ENCODE measurements at regions not wholly inside any gene's neighbourhood (a gene's known extent, or its start where the extent isn't known, plus 50 kb on each side); places are given as distances from the start of the nearest gene placed in this dataset.
"Not testable (repeated sequence)": the region's sequence is repeated elsewhere in the genome, so short reads cannot be mapped to it uniquely, and the experiment has no call there.

GRCh38 chr5:91245871-91246270, 137.2 kb downstream of the ARRDC3 start:
- TF ChIP-seq CTCF (IDR thresholded peaks at IDR 0.05; ENCODE audit: low read depth, low read length) = no peak
- DNase-seq (ENCODE audit: extremely low read depth, low read depth) = no peak

- no peak for TF ChIP-seq CTCF (IDR thresholded peaks at IDR 0.05; ENCODE audit: low read depth, low read length)
- DNase-seq (ENCODE audit: extremely low read depth, low read depth) = no peak
Measured at GRCh38 chr5:91245074-91245452, 138.1 kb downstream of the ARRDC3 start.

- DNase-seq (ENCODE audit: extremely low read depth, low read depth) = no peak
Measured at GRCh38 chr5:91244380-91245073, 138.6 kb downstream of the ARRDC3 start.

GRCh38 chr5:91243852-91244251, 139.3 kb downstream of the ARRDC3 start:
- DNase-seq (ENCODE audit: extremely low read depth, low read depth) = no peak
- no peak for TF ChIP-seq CTCF (IDR thresholded peaks at IDR 0.05; ENCODE audit: low read depth, low read length)

More at GRCh38 chr5:91244380-91245073, 138.6 kb downstream of the ARRDC3 start:
- no peak for TF ChIP-seq CTCF (IDR thresholded peaks at IDR 0.05; ENCODE audit: low read depth, low read length)

- no peak for DNase-seq (ENCODE audit: extremely low read depth, low read depth)
- TF ChIP-seq CTCF (IDR thresholded peaks at IDR 0.05; ENCODE audit: low read depth, low read length) = no peak
Measured at GRCh38 chr5:91243286-91243685, 139.8 kb downstream of the ARRDC3 start.

GRCh38 chr5:91241460-91241859, 141.7 kb downstream of the ARRDC3 start:
- not testable (repeated sequence) for DNase-seq (ENCODE audit: extremely low read depth, low read depth)

GRCh38 chr5:91240175-91240574, 142.9 kb downstream of the ARRDC3 start:
- no peak for DNase-seq (ENCODE audit: extremely low read depth, low read depth)
- TF ChIP-seq CTCF (IDR thresholded peaks at IDR 0.05; ENCODE audit: low read depth, low read length) = no peak

GRCh38 chr5:91235271-91235694, 147.8 kb downstream of the ARRDC3 start:
- TF ChIP-seq CTCF (IDR thresholded peaks at IDR 0.05; ENCODE audit: low read depth, low read length) = no peak
- no peak for DNase-seq (ENCODE audit: extremely low read depth, low read depth)

Data from AG09319 (cell line).